NCI-H2081 (cell line): ENCODE measurements at regions not wholly inside any gene's neighbourhood (a gene's known extent, or its start where the extent isn't known, plus 50 kb on each side); places are given as distances from the start of the nearest gene placed in this dataset.

ENCODE experiments used
- DNase-seq, 2 experiments: peaks; one replicate each; lab custom pipeline; 2025; lab: John Stamatoyannopoulos, UW

DNA sequence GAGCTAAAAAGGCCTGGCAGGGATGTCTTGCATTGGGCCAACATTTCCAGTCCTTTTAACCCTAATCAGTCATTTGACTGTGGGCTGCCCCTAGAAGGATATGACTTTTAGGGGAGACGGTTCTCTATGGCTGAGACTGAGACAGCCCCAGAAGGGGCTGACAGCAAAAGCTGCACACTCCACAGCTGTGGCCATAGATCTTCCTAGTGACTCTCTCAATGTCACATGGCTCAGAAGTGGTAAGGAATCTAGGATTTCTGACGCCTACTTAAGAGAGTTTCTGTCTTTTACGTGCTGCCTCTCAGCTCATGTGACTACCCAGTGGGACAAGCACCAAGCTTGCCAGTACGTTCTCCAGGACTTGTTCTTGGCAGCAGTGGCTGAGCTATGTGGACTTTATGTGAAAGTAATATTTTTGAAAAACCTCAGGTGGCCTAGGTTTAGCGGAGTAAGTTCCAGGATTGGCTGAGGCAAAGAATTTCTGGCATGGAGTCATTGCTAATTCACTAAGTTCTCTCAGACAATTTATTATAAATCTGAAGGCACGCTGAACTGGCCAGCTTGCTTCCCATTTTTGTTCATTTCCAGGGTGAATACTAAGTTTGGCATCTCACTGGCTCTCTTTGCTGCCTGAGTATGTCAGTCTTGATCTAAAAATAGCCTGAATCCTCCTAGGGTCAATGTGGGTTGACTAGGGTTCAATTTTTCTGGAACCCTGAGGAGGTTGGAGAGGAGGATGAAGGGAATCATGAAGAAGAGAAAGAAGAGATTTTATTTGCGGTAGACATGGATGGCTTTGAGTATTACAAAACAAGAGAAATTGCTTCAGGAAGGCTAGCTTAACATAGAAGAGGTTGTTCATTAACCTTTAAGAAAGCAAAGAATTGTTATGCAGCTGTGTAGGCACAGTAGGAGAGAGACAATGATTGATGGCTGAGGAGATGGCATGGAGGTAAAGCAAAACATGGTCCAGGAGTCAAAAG lies 271.8 kb downstream of the AEBP2 start:
- DNase-seq, result no peak

DNA sequence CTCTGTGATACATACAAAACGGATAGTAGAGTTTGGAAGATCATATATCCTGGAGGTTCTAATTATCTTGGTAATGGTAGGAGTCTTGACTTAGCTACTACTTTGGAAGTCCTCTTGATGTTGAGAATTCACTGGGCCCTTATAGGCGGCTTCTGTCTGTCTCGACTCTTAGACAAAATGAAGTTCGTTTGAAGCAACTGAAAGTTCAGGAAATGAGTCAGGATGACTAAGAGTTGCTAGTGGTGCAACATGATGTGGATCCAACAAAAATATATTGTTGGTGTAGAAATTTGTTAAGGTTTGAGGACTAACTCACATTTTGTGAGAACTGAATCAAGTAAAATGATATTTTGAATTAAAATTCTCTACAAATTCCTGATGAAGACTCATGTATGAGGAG lies 272.7 kb downstream of the AEBP2 start:
- no peak for DNase-seq

DNA sequence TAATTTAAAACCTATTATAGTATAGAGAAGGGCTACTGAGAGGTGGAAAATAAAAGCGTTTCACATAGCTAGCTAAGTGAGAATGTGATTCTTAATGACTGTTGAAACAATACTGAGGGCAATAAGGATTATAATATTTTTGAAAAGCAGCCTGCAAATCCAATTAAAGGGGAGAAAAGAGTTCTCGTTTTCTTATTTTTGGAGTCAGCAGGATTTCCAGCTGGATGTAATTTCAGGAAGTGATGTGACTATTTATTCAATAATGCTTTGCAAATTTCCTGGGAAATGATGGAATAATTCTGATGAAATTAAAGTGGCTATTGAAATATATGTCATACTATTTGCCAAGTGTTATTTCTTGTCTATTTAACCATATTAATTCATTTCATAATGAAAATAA lies 279.1 kb downstream of the AEBP2 start:
- no peak for DNase-seq

DNA sequence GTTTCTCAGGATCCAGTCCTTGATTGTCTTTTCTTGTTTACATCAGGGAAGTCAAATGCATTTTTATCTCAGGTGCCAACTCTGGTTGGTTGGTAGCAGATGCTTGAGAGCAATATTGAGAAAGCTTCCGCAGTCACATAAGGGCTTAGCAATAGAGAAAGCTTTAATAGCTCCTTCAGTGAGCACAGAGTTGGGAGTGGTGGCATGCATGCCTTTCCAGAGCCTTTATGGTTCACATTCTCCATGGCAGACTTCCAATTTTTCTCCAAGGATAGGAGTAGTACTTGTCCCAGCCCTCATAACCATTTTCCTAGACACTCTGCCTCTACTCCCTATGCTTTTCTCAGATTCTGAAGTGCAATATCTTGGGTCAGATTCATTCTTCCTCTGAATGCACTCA lies 280.4 kb downstream of the AEBP2 start:
- no peak for DNase-seq

DNA sequence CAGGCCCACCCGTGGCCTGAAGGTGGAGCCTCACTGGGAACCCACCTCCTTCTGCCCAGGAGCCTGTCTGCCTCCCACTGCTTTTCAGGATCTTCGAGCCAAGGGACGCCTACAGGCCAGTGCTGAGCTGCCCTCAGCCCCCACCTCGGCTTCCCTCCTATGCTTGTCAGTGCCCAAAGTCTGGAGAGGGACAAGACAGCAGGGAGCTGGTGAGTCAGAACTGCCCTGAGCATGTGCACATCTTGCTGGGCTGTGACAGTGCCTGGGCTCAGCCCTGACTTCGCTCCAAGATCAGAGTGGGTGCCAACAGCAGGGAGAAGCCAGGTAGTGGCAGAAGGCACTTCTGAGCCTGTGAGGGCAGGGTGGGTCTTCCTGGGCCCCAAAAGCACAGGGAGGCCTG lies 286.8 kb downstream of the AEBP2 start:
- DNase-seq, result no peak

DNA sequence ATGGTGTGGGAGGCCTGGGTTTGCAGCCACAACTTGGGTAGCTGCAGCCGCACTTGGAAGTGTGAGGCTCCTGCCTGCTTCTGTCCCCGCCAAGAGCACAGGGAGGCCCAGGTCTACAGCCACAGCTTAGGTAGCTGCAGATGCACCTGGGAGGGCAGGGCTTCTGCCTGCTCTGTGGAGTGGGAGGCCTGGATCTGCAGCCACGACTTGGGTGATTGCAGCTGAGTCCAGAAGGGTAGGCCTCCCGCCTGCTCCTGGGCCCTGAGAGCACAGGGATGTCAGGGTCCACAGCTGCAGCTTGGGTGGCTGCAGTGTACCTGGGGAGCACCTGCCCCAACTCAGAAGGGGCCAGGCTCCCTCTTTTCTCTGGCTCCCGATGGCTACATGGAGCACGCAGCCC lies 287.3 kb downstream of the AEBP2 start:
- DNase-seq, result no peak

DNA sequence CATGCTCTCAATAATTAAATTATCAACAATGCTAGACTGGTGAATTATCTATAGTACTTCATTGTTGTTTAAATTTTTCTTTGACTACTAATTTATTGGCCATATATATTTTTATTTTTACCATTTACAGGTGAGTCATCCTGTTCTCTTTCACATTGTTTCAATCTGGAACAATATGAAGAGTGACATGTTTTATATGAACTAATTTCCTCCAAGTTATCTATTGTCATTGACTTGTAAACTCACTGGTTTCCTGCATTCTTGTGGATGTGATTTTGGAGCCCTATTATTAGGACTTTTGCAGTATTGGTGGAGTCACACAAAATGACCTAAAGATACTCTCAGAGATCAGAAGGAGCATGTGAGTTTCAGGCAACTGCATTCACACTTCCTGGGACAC lies 297.7 kb downstream of the AEBP2 start:
- no peak for DNase-seq

DNA sequence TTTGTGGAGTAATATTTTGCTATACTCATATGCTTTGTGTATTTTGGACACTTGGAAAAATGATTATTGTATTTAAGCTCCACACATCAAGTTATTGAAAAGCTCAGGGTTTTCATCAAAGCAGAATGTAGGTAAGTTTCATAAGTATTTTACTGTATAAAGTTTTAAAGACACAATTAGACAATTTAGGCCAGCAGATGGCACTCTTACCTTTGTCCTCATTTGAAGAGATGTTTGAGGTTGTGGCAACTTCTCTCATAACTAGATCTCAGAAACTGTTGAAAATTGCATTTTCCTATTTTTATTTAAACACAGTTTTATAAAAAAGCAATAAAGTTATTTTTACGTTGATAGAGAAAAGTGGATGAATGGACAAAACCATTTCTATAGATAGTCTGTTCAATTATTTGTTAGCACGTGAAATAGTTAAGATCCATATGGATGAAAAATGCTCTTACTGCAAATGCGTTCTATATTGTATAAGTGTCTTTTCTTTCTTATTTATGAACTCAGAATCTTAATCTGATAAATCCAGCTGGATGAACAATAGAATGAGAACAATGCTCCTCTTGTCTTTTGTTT lies 300.0 kb downstream of the AEBP2 start:
- DNase-seq, result peak; percentile 50 to 63

DNA sequence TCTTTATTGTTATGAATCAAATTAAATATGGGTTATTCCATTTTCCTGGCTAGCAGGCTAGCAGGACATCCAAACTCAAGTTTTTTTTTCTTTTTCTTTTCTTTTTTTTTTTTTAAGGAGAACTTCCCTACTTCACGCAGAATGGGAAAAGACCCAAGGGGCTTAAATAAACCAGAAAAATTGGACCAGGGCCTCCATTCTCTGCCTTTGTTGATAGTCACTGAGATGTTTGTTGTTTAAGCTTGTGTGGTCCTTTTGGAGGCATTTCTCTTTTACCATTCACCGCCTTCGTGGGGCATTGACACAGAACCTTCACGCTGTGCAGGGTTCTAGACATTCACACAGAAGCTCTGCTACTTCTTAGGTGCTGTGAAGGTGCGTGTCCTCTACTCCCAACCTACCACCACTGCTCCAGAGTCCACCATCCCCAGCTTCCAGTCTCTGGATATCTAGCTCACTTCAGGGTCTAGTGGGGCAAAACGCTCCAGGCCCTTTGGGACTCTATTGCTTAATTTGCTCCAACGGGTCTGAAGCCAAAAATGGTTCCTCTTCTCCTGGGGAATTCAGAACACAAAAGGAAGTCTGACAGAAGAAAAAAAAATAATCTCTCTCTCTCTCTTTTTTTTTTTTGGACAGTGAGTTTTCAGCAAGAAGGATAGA lies 301.3 kb downstream of the AEBP2 start:
- DNase-seq, result no peak

DNA sequence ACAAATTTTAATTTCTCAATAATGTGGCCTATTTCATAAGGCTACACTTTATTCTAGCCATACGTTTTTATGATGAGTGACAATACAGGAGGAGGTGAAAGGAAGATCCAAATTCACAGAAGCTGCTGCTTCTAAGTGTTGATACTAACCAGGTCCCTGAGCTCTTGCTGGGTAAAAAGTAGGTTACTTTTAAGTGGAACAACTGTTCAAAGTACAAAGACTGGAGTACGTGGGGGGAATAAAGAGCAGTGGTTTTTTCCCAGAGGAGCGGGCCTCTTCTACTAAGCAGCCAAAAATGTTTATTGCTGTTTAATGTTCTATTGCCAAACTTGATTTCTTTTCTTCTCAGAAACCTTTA lies 301.8 kb downstream of the AEBP2 start:
- no peak for DNase-seq

DNA sequence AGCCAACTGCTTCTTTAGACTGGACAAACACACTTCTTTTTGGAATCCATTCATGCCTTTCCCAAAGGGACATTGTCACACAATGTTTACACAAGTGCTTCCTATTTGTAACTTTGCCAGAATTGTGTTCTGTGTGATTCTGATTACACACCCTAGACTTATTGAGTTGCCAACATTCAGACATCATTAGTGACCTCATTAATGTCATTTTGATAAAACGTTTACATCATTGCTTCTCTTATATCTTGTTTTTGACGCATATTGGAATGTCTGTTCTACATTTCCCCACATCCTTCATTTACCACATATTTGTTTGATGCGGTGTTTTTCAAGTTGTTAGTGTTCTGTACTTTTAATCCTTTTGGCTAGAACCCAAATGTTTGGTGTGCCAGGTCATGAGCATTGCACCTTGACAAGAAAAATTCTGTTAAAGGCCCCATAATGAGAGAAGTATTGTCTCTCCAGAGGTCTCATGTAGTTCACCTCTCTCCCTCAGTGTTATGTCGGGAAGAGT lies 305.5 kb downstream of the AEBP2 start:
- DNase-seq, result peak; percentile 23 to 68

DNA sequence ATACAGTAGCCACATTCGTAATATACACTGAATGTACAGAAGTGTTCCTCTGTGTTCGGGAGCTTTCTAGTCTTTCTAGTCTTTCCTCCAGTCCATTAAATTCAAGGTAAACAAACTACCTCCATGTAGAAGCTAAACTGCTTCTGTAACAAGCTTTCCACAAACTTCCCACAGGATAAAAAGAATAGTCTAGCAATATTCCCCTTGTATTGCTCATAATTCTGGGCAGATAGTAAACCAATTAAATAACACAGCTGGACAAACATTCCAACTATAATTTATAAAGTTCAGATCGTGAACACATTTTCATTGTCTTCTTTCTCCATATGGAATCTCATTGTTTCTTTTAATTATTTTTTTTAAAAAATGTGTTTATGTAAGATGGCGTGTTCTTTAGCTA lies 307.2 kb downstream of the AEBP2 start:
- no peak for DNase-seq

DNA sequence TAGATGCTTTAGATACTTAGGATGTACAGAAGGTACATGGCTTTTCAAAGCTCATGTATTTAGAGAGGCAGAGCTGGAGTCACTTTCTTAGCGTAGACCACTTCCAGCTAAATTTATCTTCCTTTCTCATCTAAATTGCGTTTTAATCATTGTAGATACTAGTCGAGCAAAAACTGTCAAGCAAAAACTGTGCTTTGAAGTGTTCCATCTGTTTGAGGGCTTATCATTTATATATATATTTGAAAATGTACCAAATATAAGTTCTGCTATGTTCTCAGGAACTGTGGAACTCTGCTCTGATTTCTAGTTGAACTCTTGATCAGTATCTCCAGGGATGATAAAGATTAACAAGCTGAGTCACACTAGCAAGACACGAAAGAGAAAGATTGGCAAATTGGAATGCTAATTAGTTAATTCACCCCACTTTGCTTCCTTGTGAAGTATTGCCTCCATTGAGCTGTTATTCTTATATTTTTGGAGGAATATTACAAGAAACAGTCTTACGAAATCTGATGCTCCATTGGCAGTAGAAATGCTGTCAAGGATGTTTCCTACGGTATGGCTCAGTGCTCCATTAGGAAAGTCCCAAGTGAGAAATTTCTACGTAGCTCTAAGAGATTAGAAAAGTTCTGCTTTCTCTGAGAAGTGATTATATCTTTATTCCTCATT lies 310.7 kb downstream of the AEBP2 start:
- DNase-seq, result no peak

DNA sequence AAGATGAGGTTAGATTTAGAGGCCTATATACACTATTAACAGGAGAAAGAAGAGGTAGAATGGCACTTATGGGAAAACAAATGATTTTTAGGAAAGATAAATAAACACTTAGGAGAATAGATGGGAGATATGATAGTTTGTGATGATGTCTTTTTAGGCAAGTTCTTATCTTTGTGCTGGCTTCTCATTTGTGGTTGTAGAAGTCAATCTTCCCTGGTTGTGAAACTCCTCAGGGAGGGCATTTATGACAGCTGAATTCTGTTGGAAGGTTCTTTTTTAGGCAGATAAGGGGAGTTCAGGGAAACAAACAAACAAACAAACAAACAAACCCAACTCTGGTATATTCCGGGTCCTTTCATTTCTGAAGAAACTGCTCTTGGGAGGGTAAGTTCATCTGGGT lies 311.8 kb downstream of the AEBP2 start:
- no peak for DNase-seq

DNA sequence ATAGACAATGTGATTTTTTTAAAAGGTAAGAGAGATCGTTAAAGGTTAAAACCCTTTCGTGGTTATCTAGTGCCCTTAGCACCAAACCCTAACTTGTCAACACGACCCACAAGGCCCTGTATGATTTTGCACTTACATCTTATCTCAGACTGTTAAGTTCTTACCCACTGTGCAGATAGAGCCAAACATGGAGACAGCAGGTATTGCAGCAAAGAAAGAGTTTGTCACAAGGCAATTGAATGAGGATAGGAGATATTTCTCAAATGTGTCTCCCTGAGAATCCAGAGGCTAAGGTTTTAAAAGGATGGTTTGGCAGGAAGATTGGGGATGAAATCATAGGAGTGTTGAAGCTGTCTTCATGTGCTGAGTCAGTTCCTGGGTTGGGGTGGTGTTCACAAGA lies 313.4 kb downstream of the AEBP2 start:
- no peak for DNase-seq

DNA sequence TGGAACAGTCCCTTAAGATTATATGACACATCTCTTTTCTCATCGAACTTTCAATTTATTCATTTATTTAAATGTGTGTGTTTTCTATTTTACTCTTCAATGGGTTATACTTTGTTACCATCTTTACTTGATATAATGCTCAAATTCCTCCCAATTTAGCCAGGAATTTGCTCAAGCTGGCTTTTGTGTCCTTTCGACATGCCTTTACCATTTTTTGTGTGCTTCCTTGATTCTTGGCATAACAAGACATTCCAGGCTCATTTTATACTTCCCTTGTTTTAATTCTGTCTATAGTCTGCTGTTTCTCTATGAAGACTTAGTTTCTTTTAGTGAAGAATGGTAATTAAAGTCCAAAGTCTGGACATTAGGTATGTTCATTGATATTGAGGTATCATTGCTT lies 315.8 kb downstream of the AEBP2 start:
- no peak for DNase-seq

DNA sequence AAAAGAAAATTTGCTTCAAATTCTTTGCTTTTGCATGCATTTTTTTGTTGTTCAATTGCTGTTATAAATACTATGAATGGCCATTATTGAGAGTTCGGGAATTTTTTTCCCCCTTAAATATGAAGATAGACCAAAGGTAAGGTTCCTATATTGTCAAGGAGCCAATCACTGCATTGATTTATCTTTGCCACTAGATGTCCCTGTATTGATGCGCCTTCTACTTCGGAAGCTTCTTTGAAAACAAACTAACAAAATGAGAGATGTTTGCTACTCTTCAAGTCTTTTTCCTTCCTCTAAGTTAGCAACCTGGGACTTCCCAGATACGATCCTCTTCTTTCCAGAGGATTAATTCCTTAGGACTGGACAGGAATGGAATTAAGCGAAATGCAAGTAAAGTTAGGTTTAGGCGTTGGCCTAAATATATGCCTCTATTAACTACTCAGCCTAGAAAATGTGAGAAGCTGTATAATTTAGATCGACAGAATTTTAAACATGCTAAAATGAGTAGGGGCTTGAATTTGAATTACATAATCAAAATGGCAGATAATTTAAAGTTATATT lies 318.1 kb downstream of the AEBP2 start:
- peak in 1 of 2 experiments; percentile 37 for DNase-seq

DNA sequence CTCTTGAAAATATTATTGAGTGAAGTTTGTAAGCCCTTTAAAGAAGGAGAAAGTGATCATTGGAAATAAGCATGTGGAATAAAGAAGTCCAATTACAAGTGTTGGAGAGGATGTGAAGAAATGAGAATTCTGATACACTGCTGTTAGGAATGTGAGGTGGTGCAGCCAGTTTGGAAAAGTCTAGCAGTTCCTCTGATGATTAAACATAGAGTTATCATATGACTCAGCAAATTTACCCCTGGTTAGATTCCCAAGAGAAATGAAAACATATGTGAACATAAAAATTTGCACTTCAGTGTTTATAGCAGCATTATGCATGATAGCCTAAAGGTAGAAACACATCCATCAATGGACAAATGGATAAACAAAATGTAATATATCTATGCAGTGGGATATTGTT lies 319.9 kb downstream of the AEBP2 start:
- no peak for DNase-seq

DNA sequence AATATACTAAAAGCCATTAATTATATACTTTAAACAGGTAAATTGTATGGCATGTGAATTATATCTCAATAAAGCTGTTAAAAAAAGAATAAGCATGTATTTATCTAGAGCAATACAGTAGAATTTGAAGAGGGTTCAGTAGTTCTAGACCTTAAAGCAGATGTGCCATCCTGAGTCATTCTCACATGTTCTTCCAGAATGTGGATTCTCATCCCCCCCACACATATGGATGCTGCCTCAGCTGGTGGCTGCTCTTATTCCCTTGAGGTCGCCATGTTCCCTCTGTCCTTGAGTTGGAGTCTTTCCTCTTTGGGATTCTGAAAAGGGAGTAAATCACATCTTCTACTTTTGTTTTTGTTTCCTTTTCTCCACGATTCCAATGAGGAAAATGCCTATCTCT lies 321.3 kb downstream of the AEBP2 start:
- DNase-seq, result no peak

DNA sequence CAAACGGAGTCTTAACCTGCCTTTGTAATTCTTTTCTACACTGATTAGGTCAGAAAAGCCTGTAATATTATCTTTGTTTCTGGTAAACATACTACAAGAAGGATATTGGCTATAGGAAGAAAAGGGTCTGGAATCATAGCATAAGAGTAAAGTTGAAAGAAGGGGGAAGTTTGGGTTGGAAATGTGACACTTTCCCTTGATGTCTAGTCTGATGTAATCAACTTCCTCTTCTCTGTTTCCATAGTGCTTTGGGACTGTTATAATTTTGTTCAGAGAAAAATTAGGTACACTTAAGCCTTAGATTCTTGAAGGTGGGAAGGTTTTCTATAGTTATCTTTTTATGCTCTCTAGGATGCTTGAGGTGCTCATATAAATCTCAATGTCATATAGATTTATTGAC lies 322.2 kb downstream of the AEBP2 start:
- DNase-seq, result no peak

DNA sequence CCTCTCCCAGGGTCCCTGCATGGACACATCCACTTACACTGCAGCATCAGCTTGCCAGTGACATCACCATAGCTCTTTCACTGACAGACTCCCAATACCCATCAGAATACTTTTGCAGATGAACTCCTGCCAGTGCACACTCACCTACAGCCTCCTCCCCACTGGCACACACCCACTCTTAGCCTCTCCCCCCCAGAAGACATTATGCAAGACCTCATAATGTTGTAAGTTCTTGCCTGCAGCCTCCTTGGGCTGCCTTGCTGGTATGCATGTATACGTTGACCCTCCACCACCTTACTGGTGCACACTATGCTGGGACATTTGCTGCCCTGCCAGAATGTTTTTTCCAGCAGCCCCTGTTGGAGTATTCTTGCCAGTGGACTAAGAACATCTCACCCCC lies 324.2 kb downstream of the AEBP2 start:
- no peak for DNase-seq

DNA sequence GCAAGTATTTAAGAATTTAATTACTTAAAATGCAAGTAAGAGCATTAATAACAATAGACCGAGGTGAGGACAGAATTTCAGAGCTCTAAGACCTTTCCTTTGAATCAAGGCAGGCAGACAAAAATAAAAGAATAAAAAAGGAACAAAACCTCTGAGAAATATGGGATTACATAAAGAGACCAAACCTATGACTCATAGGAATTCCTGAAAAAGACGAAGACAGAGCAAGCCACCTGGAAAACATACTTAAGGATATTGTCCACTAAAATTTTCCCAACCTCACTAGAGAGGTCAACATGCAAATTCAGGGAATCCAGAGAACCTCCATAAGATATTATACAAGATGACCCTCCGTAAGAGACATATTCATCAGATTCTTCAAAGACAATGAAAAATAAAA lies 325.1 kb downstream of the AEBP2 start:
- DNase-seq, result no peak
